CD4-positive, alpha-beta T cell (primary cell): ENCODE measurements at regions not wholly inside any gene's neighbourhood (a gene's known extent, or its start where the extent isn't known, plus 50 kb on each side); places are given as distances from the start of the nearest gene placed in this dataset.

Source experiments
- ATAC-seq: fragments of 200-7000 bp; cut with Tn5 transposase; one replicate; pipeline ENCODE4 v1.10.0; 2022; ENCODE audit warnings: mild to moderate bottlenecking; ENCODE audit not compliant: poor library complexity
- CTCF ChIA-PET: fragments of 350-600 bp; sonication (Branson Sonifier 250); formaldehyde crosslinking; loops from one replicate; lab custom pipeline; 2021; ENCODE audit warnings: antibody characterized with exemption, inconsistent platforms; lab: Charles Lee
- POLR2A ChIA-PET: fragments of 350-600 bp; sonication (Branson Sonifier 250); formaldehyde crosslinking; loops from one replicate; lab custom pipeline; 2021; ENCODE audit warnings: antibody characterized with exemption, inconsistent platforms; lab: Charles Lee
- DNase-seq, 14 experiments: peaks; one replicate each; pipeline ENCODE4 v3.0.0-alpha.2; 2013 to 2020; ENCODE audit warnings: mixed read lengths in 2 of 14
- H3K27ac ChIP-seq, 2 donors: one replicate each; pipeline versions ENCODE4 v1.5.1 to v1.7.0; 2013; ENCODE audit warnings: low read length in 2 of 2, low read depth in 1 of 2, mild to moderate bottlenecking in 1 of 2
- H3K27me3 ChIP-seq, 2 experiments: 1 replicate in 1 of 2; 2 replicates in 1 of 2; pipeline versions ENCODE4 v1.6.1 to v1.7.0; 2013; ENCODE audit warnings: low read length in 2 of 2, control low read depth in 1 of 2, mild to moderate bottlenecking in 1 of 2, moderate library complexity in 1 of 2; ENCODE audit not compliant: insufficient read depth in 2 of 2, control insufficient read depth in 1 of 2
- H3K36me3 ChIP-seq: one replicate; pipeline ENCODE4 v1.6.1; 2013; ENCODE audit warnings: low read length, control low read depth; ENCODE audit not compliant: insufficient read depth
- H3K4me1 ChIP-seq: one replicate; pipeline ENCODE4 v1.6.1; 2013; ENCODE audit warnings: low read length, control low read depth; ENCODE audit not compliant: insufficient read depth
- H3K4me3 ChIP-seq: one replicate; pipeline ENCODE4 v1.5.1; 2013; ENCODE audit warnings: mild to moderate bottlenecking, low read length, moderate library complexity
- H3K9me3 ChIP-seq, 2 experiments: 1 replicate in 1 of 2; 2 replicates in 1 of 2; pipeline versions ENCODE4 v1.6.1 to v1.7.0; 2013; ENCODE audit warnings: low read length in 2 of 2, mild to moderate bottlenecking in 2 of 2, control low read depth in 1 of 2, moderate library complexity in 1 of 2; ENCODE audit not compliant: control insufficient read depth in 1 of 2, insufficient read depth in 1 of 2
- H3K27ac Mint-ChIP-seq: one replicate; pipeline ENCODE4 v1.8.0; 2020; ENCODE audit warnings: mixed read lengths
- H3K27me3 Mint-ChIP-seq: one replicate; pipeline ENCODE4 v1.8.0; 2021; ENCODE audit warnings: mixed read lengths
- H3K36me3 Mint-ChIP-seq: one replicate; pipeline ENCODE4 v1.8.0; 2021; ENCODE audit warnings: low read depth, mixed read lengths
- H3K4me1 Mint-ChIP-seq: one replicate; pipeline ENCODE4 v1.8.0; 2021; ENCODE audit warnings: low read depth, mixed read lengths
- H3K4me3 Mint-ChIP-seq: one replicate; pipeline ENCODE4 v1.8.0; 2020; ENCODE audit warnings: mild to moderate bottlenecking, mixed read lengths
- H3K9me3 Mint-ChIP-seq: one replicate; pipeline ENCODE4 v1.8.0; 2020; ENCODE audit warnings: mixed read lengths
- CTCF ChIP-seq: fragments of 200-600 bp; IDR thresholded peaks from one replicate; pipeline ENCODE4 v1.8.0; 2022; ENCODE audit warnings: antibody characterized with exemption, mild to moderate bottlenecking
- intact Hi-C, 2 experiments: fragments of 100-400 bp; cut with DNase I in 1 of 2; cut with micrococcal nuclease in 1 of 2; formaldehyde crosslinking; loops; one replicate each; pipeline versions ENCODE4 v1.15.1 to v1.9.0; 2023 to 2025; cut with DNase I, micrococcal nuclease

DNA sequence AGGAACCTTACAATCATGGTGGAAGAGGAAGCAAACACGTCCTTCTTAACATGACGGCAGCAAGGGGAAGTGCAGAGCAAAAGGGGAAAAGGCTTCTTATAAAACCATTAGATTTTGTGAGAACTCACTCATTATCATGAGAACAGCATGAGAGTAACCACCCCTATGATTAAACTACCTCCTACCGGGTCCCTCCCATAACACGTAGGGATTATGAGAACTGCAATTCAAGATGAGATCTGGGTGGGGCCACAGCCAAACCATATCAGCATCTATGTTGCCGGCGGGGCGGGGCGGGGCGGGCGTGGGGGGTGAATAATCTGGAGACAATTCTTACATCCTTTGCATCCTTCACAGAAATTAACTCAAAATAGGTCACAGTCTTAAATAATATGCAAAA, 58.8 kb upstream of the GFPT2 start:
- ChIA-PET POLR2A (no interaction called here), CTCF (no interaction called here)
- Mint-ChIP-seq H3K27me3 (peaks cover 8% of the 10 kb centered on the region), H3K4me3 (no peak overlapping the region), H3K9me3 (peaks cover 4% of the 10 kb centered on the region), H3K4me1 (no peaks in the 10 kb centered on the region), H3K27ac (no peak overlapping the region), H3K36me3 (no peaks in the 10 kb centered on the region)
- no peak overlapping the region for H3K4me3 ChIP-seq
- H3K27ac ChIP-seq = no peak overlapping the region
- H3K36me3 ChIP-seq = no peaks in the 10 kb centered on the region
- intact Hi-C loops = no loop called here
- ATAC-seq = no peak
- DNase-seq = no peak
- H3K4me1 ChIP-seq = no peaks in the 10 kb centered on the region
- TF ChIP-seq CTCF = no peak
- H3K9me3 ChIP-seq = no peaks in the 10 kb centered on the region
- peaks cover 0 to 2% of the 10 kb centered on the region in 2 experiments for H3K27me3 ChIP-seq

DNA sequence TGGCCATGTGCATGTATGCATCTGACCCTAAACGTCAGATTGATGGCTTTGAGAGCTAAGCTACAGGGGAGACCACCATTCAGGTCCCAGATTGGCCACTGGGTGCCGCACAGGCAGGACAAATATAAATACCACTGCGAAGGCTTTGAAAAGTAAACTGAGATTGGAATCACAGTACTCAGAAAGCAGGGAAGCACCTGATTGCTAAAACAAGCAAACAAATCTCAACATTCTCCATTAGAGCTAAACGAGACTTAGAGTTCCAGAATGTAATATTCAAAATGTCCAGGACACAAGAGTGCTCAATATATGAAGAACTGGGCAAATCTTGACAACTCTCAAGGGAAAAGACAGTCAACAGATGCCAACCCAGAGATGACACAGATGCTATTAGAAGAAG, 61.0 kb upstream of the GFPT2 start:
- intact Hi-C loops = no loop called here
- no peaks in the 10 kb centered on the region for H3K4me1 Mint-ChIP-seq
- DNase-seq (no peak), ATAC-seq (no peak)
- no peak for TF ChIP-seq CTCF
- POLR2A ChIA-PET = no interaction called here
- Histone ChIP-seq H3K9me3 (no peaks in the 10 kb centered on the region), H3K4me3 (no peak overlapping the region), H3K27ac (no peak overlapping the region), H3K27me3 (no peaks in the 10 kb centered on the region), H3K36me3 (no peaks in the 10 kb centered on the region), H3K4me1 (no peaks in the 10 kb centered on the region)
- H3K36me3 Mint-ChIP-seq = no peaks in the 10 kb centered on the region
- no peak overlapping the region for H3K4me3 Mint-ChIP-seq
- CTCF ChIA-PET = no interaction called here
- peaks cover 4% of the 10 kb centered on the region for H3K9me3 Mint-ChIP-seq
- H3K27me3 Mint-ChIP-seq = no peaks in the 10 kb centered on the region
- no peak overlapping the region for H3K27ac Mint-ChIP-seq

- Histone ChIP-seq H3K27me3 (no peaks in the 10 kb centered on the region), H3K9me3 (no peaks in the 10 kb centered on the region), H3K27ac (no peak overlapping the region), H3K4me3 (no peak overlapping the region), H3K36me3 (no peaks in the 10 kb centered on the region), H3K4me1 (no peaks in the 10 kb centered on the region)
- CTCF ChIA-PET = no interaction called here
- POLR2A ChIA-PET = no interaction called here
- no peak for DNase-seq
- H3K4me3 Mint-ChIP-seq = no peak overlapping the region
- intact Hi-C loops = no loop called here
- H3K9me3 Mint-ChIP-seq = no peaks in the 10 kb centered on the region
- H3K27ac Mint-ChIP-seq = no peak overlapping the region
- H3K27me3 Mint-ChIP-seq = no peaks in the 10 kb centered on the region
- no peak for TF ChIP-seq CTCF
- no peaks in the 10 kb centered on the region for H3K36me3 Mint-ChIP-seq
- H3K4me1 Mint-ChIP-seq = no peaks in the 10 kb centered on the region
- no peak for ATAC-seq
Measured at GRCh38 chr5:180421672-180422071, 68.5 kb upstream of the GFPT2 start.
